Central memory CD4-positive, alpha-beta T cell (primary cell): ENCODE measurements at regions not wholly inside any gene's neighbourhood (a gene's known extent, or its start where the extent isn't known, plus 50 kb on each side); places are given as distances from the start of the nearest gene placed in this dataset.
"Not testable (repeated sequence)": the region's sequence is repeated elsewhere in the genome, so short reads cannot be mapped to it uniquely, and the experiment has no call there.

Experiments used
- DNase-seq: peaks from one replicate; pipeline ENCODE4 v3.0.0; 2022

DNA sequence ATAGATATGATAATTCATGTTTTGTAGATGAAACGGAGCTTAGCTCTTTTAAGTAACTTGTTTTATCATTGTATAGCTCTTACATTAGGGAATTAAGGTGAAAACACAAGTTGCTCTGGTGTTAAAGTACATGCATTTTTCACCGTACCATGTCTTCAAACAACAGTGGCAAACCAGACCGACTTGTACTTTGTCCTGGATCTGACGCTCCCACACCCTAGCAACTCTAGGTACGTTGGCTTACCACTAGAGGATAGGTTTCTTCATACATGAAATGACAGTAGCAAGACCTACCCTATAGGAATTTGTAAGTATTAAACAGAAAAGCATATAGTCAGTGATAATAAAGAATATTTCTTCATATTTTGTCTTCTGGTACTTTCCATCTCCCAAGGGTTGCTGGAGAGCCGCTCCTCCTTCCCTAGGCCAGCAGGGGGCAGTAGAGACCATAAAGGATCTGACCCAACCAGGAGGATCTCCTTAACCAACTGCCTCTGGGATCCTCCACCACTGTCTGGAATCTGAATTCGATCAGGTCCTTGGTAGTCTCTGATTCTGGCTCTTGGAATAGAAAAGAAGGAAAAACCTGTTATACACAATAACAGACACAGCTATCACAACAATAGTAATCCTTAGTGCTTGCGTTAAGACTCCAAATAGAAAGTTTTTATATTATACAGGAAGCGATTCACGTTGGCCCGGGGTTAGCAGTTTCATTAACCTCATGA is 136.7 kb downstream of the CAVIN4 start:
- peak; percentile 1 for DNase-seq

- DNase-seq, result no peak
Observed at GRCh38 chr9:100715100-100715380, 137.2 kb downstream of the CAVIN4 start.

GRCh38 chr9:100718717-100719116 is 140.8 kb downstream of the CAVIN4 start:
- no peak for DNase-seq

DNA sequence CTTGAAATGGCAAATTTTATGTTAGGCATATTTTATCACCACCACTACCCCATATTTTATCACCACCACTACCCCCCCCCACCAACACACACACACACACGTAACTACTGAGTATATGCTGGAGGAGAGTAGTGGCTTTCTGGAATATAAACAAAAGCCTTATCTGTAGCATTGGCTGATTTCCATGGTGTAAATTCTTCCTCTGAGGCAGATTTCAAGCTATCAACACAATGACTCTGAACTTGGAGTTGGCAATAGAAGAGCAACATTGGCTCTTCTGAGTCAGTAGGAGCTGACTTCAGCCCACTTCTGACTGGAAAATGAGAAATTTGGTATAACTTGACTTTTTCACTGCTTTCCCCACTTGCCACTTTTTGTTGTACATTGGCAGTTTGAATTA is 143.0 kb downstream of the CAVIN4 start:
- no peak for DNase-seq

DNA sequence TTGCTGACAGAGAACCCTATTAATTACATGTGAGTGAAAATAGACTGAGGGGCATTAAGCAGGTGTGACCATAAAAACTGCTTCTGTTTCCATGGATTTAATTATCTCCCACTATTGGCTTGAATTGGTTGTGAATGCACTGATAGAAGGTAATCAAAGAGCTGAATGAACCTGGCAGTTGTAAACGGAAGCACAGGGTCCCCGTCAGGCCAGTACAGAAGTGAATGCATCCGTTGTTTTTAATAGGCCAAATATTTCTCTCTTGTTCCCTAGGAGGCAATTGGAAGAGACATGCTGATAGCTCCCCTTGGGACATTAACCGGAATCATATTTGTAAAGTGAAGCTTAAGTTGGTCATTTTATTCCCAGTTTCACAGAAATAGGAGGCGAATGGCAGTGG is 147.0 kb downstream of the CAVIN4 start:
- DNase-seq, result no peak

DNA sequence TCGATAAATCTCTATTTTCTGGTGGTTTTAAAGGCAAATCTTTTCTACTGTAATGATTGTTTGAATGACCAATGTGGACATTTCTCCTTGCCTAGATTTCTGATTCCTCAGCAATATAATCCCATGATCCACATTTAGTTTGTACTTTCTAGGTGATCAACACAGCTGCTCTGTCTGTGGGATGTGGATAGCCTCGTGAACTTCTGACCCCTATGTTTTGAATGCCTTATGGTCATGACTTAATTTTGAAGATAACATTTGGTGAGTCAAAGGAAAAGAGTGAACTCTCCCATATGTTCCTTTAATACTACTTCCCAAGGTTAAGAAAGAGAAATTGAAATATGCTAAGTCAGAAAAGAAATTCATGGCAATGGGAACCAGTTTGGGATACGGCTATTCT is 147.5 kb downstream of the CAVIN4 start:
- DNase-seq, result no peak

DNA sequence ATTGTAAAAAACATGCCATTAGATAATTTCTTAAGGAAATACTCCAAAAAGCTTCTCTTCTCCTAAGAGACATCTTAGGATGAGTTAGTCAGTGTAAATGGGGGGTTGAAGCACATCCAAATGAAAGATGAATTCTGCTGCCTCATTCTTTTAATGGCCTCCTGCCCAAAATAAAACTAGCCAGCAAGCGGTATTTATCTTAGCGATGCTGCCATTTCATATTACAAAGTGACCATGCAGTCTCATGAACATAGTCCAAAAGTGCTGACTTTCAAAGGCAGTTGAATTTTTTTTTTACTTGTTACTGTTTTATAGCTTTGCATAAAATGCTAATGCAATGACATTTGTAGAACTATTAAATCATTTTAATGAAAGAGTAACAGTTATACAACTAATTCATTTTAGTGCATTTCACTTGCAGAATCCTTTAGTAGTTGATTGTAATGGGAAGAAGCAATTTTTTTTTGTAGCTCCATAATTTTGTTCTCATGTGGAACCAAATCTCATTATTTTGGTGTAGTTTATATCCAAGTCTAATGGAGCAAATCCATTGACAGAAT is 151.5 kb downstream of the CAVIN4 start:
- DNase-seq, result no peak

GRCh38 chr9:100730086-100730485 is 152.2 kb downstream of the CAVIN4 start:
- DNase-seq, result no peak

GRCh38 chr9:100731038-100731556 is 153.2 kb downstream of the CAVIN4 start:
- no peak for DNase-seq

GRCh38 chr9:100731557-100731956 is 153.7 kb downstream of the CAVIN4 start:
- DNase-seq, result no peak

DNA sequence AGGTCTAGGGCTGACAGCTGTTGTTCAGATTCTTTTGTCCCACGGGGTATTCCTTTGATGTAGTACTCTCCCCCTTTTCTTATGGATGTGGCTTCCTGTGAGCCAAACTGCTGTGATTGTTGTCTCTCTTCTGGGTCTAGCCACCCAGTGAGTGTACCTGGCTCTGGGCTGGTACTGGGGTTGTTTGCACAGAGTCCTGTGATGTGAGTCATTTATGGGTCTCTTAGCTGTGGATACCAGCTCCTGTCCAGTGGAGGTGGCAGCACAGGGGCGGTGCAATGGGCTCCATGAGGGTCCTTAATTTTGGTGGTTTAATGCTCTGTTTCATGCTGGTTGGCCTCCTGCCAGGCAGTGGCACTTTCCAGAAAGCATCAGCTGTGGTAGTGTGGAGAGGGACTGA is 161.3 kb downstream of the CAVIN4 start:
- no peak for DNase-seq

- DNase-seq, result no peak
Observed at GRCh38 chr9:100739666-100740065, 161.8 kb downstream of the CAVIN4 start.

GRCh38 chr9:100748930-100749329 is 171.1 kb downstream of the CAVIN4 start:
- DNase-seq, result not testable (repeated sequence)

- DNase-seq, result no peak
Observed at GRCh38 chr9:100756217-100756616, 178.3 kb downstream of the CAVIN4 start.

DNA sequence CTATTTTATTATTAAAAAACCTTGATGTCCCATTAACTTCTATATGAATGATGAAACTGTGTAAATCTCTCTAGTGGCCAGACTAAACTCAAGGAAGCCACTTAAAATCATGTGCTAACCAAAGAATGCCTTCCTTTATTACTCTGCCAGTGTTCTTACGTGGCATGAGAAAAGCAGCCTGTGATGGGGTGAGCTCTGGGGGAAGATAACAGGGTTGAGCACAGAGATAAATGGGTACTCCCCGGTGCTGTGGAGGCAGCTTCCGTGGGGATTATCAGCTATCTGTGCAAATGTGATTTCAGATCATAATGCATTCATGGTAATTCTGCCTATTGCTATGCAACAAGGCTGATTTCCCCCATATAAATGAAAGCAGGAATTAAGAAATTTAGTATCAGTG is 181.3 kb downstream of the CAVIN4 start:
- DNase-seq, result no peak

DNA sequence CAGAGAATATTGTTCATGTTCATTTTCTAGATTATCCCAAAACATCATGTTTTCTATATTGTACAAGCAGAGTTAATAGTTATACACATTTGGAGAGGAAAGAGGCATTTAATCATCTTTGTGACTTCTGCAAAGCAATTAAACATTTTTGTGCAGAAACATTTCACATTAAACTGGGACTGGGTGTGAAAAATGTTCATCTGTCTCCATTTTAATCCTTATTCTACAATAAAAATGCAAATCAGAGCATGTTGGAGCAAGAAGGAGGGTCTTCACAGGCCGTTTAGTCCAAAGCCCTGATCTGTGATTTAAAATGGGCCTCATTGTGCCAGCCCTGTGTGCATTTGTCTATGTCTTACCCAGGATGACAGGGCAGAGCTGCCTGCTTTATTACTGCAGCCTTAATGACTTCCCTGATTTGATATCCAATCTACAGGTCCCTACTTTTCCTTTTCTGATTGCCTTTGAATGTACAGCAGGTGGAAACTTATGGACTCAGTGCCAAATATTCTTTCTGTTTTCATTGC is 183.5 kb downstream of the CAVIN4 start:
- no peak for DNase-seq

GRCh38 chr9:100774326-100774725 is 196.4 kb downstream of the CAVIN4 start:
- DNase-seq, result no peak

- DNase-seq, result no peak
Observed at GRCh38 chr9:100774962-100775361, 197.1 kb downstream of the CAVIN4 start.

- no peak for DNase-seq
Observed at GRCh38 chr9:100775912-100776311, 198.0 kb downstream of the CAVIN4 start.

DNA sequence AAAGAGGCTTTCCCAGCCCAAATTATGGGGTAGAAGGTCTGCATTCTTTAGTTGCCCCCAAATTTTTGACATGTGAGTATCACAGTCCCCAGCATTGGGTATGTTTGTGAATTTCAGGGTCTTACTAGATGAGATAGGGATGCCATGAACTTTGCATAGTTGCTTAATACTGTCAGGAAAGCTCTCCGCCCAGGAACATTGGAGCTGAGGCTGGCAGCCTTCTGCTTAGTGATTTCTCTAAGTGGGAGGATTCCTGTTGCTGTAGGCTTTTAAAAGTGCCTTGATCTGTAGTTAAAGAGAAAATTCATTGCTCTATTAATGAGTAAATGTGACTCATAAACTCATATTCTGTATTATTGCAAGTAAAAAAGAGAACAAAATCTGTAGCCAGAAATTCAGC is 206.9 kb downstream of the CAVIN4 start:
- DNase-seq, result no peak

- no peak for DNase-seq
Observed at GRCh38 chr9:100785946-100786345, 208.1 kb downstream of the CAVIN4 start.

DNA sequence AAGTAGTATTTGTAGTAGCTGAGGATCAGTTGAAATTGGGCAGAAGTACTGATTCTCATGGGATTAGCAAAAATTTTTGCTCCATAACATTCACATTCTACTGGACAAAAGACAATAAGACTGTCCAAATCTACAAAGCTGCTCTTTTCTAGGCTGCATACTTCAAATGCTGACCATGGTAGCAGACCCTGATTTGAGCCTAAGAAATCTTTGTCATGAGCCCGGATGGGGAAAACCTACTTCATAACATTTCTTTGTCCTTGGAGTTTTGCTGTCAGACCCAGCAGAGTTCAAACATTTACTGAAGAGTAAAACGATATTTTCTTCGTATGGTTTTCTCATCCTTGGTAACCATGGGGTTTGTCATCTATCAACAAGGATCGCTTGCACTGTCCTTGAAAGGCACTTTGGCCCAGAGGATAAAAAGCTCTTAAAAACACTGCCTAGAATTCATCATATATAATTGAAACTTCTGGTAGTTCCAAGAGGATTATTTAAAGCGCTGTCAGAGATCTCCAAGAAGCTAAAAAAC is 216.9 kb downstream of the CAVIN4 start:
- no peak for DNase-seq

- no peak for DNase-seq
Observed at GRCh38 chr9:100803956-100804355, 224.6 kb upstream of the PLPPR1 start.

DNA sequence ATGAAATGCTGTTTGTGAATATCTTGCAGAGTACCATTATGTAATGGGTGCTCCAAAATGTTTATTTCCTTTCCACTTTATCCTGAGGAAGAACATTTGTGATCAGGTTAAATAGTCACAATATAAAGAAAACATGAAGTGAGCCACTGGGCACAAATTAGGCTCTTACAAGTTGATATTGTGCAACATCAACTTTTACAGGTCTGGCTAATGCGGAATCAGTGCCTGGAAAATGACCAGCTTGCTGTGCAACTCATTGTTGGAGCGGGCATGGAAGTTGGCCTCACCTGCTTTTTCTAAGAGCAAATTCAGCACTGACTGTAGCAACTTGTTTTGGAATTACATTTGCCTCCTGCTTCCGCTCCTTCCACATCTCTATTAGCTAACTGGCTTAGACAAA is 216.9 kb upstream of the PLPPR1 start:
- DNase-seq, result no peak
